CD4-positive, alpha-beta T cell treated with Interleukin-6 for 4 hours (primary cell): ENCODE measurements at regions not wholly inside any gene's neighbourhood (a gene's known extent, or its start where the extent isn't known, plus 50 kb on each side); places are given as distances from the start of the nearest gene placed in this dataset.

Experiments
- DNase-seq: peaks from one replicate; pipeline ENCODE4 v3.0.0-alpha.2; 2020; ENCODE audit warnings: mixed read lengths

GRCh38 chr3:188046561-188047211 lies 107.3 kb upstream of the LPP start:
- no peak for DNase-seq

- DNase-seq: no peak
These were observed 106.4 kb upstream of the LPP start for GRCh38 chr3:188047536-188047935.

- DNase-seq: peak; percentile 48
These were observed 104.1 kb upstream of the LPP start for GRCh38 chr3:188049606-188050530.

- no peak for DNase-seq
These were observed 102.2 kb upstream of the LPP start for GRCh38 chr3:188051801-188052168.

- DNase-seq: no peak
These were observed 101.6 kb upstream of the LPP start for GRCh38 chr3:188052169-188053035.

GRCh38 chr3:188053036-188053340 lies 101.0 kb upstream of the LPP start:
- no peak for DNase-seq

GRCh38 chr3:188053710-188054380 lies 100.1 kb upstream of the LPP start:
- DNase-seq: no peak

GRCh38 chr3:188054541-188054940 lies 99.4 kb upstream of the LPP start:
- no peak for DNase-seq

- DNase-seq: no peak
These were observed 98.6 kb upstream of the LPP start for GRCh38 chr3:188055388-188055787.

- DNase-seq: no peak
These were observed 96.8 kb upstream of the LPP start for GRCh38 chr3:188057124-188057523.

- DNase-seq: no peak
These were observed 95.3 kb upstream of the LPP start for GRCh38 chr3:188058569-188059184.

GRCh38 chr3:188059351-188059750 lies 94.6 kb upstream of the LPP start:
- no peak for DNase-seq

- no peak for DNase-seq
These were observed 93.6 kb upstream of the LPP start for GRCh38 chr3:188060264-188060835.

GRCh38 chr3:188060840-188061544 lies 93.0 kb upstream of the LPP start:
- DNase-seq: peak; percentile 43

- no peak for DNase-seq
These were observed 91.7 kb upstream of the LPP start for GRCh38 chr3:188062216-188062615.

GRCh38 chr3:188064831-188065493 lies 89.0 kb upstream of the LPP start:
- DNase-seq: no peak

- DNase-seq: no peak
These were observed 87.8 kb upstream of the LPP start for GRCh38 chr3:188066141-188066540.

GRCh38 chr3:188067932-188068331 lies 86.0 kb upstream of the LPP start:
- no peak for DNase-seq

GRCh38 chr3:188068342-188068741 lies 85.6 kb upstream of the LPP start:
- no peak for DNase-seq

- no peak for DNase-seq
These were observed 82.3 kb upstream of the LPP start for GRCh38 chr3:188071636-188072035.

GRCh38 chr3:188076176-188076575 lies 77.8 kb upstream of the LPP start:
- DNase-seq: no peak
